GM21723 (cell line): ENCODE measurements at regions not wholly inside any gene's neighbourhood (a gene's known extent, or its start where the extent isn't known, plus 50 kb on each side); places are given as distances from the start of the nearest gene placed in this dataset.

Source experiments
- ATAC-seq: cut with Tn5 transposase; IDR thresholded peaks from one replicate; pipeline ENCODE4 v1.9.1; 2021; ENCODE audit warnings: mild to moderate bottlenecking, moderate library complexity; ENCODE audit not compliant: unreplicated experiment

DNA sequence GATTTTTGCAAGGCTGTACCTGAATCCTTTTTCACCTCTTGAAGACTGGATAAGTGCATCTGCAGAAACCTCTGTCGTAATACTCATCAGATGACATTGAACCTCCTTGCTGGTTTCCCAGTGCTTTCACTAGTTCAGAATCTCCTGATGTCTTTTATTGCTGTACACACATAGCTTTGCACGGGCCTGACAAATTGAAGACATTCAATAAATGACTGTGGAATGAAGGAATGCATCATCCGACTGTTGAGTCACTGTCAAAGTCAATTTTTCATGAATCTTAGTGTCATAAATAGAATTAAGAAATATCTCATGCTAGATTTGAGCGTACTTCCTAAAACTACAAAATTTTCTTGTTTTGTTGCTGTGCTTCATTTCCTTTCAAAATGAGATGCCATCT, 598.2 kb upstream of the MAP3K7 start:
- no peak for ATAC-seq

DNA sequence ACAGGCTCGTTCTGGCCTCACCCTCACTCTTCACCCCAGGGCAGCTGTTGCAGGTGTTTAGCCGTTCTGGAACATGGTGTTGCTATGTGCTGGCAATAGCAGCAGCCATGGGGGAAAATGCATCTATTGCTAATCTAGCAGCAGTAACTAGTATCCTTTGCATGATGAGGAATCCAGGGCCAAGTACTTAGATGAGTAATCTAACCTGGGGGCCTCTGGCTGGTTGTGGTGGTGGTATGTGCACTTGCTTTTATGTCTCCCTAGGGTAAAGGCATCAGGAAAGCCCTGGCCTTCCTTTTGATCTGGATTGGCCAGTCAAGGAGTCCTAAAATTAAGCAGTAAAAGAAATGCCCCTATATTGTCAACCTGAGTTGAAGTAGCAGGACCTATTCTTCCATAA, 594.5 kb upstream of the MAP3K7 start:
- no peak for ATAC-seq

- no peak for ATAC-seq
These were observed 586.8 kb upstream of the MAP3K7 start for GRCh38 chr6:91173651-91174050.

- ATAC-seq = no peak
These were observed 586.3 kb upstream of the MAP3K7 start for GRCh38 chr6:91173186-91173585.

DNA sequence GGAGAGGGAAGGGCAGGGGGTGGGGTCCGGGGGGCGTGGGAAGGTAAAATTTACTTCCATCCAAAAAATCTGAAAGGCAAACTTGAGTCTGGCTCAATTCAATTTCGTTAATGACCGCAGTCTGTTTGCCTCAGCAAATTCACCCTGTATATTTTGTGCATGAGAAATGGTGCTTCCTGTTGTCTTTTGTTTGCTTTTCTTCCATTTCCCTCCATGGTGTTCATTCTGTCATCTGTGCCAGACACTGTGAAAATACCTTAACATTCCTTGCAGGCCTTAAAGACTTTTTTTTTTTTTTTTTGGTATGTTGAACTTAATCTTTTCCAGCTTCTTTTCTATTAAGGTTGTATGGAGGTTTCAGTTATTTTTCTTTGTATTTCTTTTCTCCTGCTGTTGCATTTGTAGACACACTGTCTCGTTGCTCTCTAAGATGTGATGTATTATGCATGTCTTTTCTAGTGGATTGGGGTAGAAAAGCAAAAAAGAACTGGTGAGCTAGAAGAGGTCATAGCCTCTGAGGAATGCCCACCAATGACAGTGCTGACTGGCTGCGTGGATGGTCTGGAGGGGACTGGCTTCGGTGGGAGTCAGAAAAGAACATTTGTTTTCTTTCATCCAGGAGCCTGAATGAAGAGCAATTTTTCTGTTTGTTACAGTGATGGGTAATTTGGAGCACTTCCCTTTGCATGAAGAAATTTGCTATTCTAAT, 585.0 kb upstream of the MAP3K7 start:
- no peak for ATAC-seq

GRCh38 chr6:91167846-91168245, 581.0 kb upstream of the MAP3K7 start:
- no peak for ATAC-seq

GRCh38 chr6:91166271-91167046, 579.6 kb upstream of the MAP3K7 start:
- ATAC-seq = no peak

- ATAC-seq = no peak
These were observed 577.2 kb upstream of the MAP3K7 start for GRCh38 chr6:91164105-91164504.

GRCh38 chr6:91161246-91161645, 574.4 kb upstream of the MAP3K7 start:
- ATAC-seq = no peak

- ATAC-seq = no peak
These were observed 568.4 kb upstream of the MAP3K7 start for GRCh38 chr6:91155129-91155785.

GRCh38 chr6:91152824-91153223, 566.0 kb upstream of the MAP3K7 start:
- no peak for ATAC-seq

- no peak for ATAC-seq
These were observed 563.3 kb upstream of the MAP3K7 start for GRCh38 chr6:91149956-91150705.

DNA sequence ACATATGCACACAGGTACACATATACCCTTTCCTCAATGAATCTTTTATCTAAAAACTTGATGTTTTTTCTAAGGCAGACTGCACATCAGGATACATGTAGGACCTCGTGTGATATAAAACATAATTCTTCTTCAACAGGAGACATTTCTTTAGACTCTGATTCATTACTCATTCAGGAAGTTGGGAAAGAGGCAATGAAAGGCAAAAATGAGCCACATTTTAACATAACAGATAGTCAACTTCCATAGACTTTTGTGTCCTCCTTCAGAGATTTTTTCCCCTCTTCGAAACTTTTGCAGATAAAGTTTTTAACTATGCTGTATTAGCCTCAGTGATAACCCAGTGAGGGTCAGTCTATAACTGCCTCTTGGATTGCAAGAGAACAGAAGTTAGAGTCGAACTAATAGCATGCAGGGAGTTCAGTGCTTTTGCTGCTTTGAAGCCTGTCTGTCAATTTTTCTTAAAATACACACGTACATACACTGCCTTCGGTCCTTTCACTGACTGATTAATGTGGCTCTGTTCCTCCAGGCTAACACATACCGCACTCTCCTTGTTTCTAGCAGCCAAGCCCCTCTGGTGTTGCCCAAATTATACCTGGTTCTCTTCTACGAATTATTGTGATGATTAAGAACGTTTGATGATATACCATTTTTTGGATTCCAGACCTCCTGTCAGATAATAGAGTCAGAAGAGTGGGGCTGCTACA, 562.5 kb upstream of the MAP3K7 start:
- no peak for ATAC-seq

- no peak for ATAC-seq
These were observed 557.3 kb upstream of the MAP3K7 start for GRCh38 chr6:91144126-91144525.

DNA sequence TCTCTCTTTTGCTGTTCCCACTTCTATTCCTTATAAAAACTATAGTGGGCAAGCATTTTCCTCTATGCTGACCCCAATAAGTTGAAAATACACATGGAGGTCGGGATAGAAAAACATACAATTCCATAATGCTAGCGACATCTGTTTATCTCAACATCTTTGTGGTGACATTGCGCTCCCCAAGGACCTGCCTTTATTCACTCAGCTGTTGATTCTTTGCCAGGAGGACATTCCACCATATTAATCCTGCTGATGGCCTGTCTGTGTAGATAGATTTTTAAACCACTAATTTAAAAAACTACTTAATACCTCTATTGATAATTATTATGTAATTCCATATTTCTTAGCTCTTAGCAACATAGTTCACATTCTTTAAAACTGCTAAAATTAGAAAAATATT, 555.3 kb upstream of the MAP3K7 start:
- no peak for ATAC-seq

DNA sequence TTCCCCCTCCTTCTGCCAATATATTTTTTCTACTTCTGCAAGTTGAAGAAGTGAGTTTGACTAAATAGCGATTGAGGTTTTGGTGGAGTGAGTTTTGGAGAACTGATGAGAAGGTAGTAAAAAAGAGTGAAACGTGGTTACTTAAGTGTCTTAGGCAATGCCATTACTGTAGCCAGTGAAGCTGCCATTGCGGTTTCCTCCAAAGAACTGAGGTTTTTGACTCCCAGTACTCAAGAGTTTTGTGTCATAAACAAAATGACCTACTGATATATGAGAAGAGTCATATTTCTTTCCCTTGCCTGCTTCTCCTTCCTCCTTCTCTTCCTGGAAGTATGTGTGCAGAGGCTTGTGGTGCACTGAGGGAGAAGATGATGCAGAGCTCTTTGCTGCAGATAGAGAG, 554.5 kb upstream of the MAP3K7 start:
- ATAC-seq = no peak

DNA sequence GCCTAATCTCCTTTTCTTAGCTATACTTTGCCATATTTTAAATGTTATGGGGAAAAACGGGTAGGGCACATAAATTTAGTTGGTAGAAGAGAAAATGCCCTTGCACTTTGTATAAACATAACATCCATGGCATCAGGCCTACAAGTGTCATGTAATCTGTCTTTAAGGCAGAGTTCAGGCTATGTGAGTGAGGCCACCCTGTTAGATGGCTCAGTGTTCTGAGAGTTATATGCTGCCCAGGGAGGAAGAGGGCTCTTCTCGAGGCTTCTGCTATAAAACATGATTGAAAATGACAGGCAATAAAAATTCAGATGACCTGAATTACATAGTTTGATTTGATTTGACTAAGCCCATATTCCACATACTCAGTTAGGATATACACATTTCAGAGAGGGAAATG, 553.6 kb upstream of the MAP3K7 start:
- no peak for ATAC-seq

DNA sequence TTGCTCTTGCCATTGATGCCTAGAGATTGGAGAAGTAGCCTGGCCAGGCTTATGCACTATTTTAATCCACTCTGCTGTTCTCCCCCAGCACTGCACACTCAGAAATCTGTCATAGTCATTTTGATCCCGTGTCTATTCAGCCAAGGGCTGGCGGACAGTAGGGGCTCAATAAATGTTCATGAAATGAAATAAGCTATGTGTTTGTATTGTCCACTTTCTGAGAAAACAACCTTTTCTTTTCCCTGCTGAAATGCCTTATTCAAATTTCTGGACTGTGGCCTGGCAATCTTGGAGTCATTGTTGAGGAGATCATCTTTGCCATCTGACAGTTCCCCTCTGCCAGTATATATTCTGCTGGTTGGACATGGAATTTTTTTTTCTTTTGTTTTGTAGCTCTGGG, 550.4 kb upstream of the MAP3K7 start:
- ATAC-seq = no peak

GRCh38 chr6:91135406-91136103, 548.7 kb upstream of the MAP3K7 start:
- no peak for ATAC-seq

DNA sequence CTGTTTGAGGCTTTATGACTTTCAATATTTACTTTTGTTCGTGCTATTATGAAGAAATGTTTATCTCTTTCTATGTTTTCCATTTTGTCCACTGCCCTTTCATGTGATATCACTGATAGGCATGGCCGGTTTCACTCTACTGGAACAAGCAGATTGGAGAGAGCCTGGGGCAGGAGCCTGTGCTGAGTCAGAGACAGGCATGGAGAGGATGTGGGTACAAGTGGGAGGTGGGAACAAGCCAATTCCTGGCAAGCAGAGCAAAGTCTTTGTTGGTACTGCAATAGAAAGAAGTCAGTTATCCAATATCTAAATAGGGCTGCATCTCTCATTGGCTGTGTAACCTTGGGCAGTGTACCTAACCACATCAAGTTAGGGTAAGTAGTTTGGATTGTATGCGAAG, 545.6 kb upstream of the MAP3K7 start:
- ATAC-seq = no peak
